Endometrial microvascular endothelial cells (primary cell): ENCODE measurements at regions not wholly inside any gene's neighbourhood (a gene's known extent, or its start where the extent isn't known, plus 50 kb on each side); places are given as distances from the start of the nearest gene placed in this dataset.
"Not testable (repeated sequence)": the region's sequence is repeated elsewhere in the genome, so short reads cannot be mapped to it uniquely, and the experiment has no call there.

Experiments used
- in situ Hi-C: cut with HindIII; loops from 2 replicates; pipeline ENCODE4 v1.10.0; 2017; ENCODE audit warnings: low sequenced_read_pairs, low pct_unique_long_range_greater_than_20kb; ENCODE audit errors: inconsistent ontology term

DNA sequence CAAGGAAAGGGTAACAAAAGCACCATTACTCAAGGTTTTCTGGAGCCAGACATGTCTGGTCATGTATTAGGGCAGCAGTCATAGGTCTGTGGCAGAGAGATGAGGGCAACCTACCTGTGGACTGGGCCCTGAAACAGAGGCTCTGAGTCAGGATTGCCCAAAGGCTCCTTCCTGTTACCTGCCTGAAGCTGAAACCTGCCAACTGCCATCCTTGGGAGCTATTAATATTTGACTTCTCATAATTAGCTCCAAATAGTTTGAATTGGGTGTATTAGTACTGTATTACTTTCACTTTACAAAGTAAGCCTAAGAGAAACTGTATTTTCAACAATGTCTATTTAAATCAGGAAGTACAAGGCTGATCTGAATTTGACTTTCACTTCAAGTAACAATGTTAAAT is 72.0 kb upstream of the TBX18 start:
- in situ Hi-C loops, result no loop called here

DNA sequence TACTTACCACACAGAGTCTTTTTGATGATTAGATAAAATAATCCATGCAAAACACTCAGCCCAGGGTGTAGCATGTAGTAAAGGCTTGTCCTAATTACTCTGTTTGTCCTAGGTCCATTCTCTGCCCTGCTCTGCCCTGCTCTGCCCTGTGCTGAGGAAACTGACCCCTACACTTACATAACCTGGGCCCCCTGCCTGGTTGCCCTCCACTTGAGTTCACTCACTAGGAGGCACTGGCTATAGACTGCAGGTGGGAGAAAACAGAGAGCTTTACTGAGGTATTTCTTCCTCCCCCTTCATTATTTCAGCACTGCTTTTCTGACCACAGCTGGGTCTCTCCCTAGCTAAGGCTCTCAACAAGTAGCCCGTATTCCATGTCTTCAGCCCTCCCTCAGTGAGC is 70.9 kb upstream of the TBX18 start:
- in situ Hi-C loops, result no loop called here

DNA sequence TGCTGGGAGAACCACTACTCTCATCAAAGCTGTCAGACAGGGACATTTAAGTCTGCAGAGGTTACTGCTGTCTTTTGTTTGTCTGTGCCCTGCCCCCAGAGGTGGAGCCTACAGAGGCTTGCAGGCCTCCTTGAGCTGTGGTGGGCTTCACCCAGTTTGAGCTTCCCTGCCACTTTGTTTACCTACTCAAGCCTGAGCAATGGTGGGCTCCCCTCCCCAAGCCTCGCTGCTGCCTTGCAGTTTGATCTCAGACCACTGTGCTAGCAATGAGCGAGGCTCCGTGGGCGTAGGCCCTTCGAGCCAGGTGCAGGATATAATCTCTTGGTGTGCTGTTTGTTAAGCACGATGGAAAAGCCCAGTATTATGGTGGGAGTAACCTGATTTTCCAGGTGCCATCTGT is 67.5 kb upstream of the TBX18 start:
- in situ Hi-C loops, result not testable (repeated sequence)

DNA sequence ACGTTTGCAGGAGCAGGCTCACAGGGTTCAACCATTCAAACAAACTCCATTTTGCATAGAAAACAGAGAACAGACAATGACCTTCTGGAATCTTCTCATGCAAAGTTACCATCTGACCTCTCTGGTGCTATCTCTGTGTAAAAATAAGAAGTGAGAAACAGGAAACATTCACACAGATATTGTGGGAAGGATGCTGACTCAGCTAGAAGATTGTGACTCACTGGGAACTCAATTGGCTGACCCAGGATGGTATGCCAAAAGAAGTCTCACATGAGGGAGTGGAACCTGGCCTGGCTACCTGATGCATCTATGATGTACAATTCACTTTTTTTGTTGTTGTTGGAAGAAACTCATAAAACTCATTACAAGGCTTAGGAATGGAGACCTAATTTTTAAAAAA is 61.1 kb upstream of the TBX18 start:
- in situ Hi-C loops, result no loop called here

DNA sequence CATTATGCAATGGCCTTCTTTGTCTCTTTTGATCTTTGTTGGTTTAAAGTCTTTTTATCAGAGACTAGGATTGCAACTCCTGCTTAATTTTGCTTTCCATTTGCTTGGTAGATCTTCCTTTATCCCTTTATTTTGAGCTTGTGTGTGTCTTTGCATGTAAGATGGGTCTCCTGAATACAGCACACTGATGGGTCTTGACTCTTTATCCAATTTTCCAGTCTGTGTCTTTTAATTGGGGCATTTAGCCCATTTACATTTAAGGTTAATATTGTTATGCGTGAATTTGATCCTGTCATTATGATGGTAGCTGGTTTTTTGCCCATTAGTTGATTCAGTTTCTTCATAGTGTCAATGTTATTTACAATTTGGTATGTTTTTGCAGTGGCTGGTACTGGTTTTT is 56.9 kb upstream of the TBX18 start:
- in situ Hi-C loops, result not testable (repeated sequence)

DNA sequence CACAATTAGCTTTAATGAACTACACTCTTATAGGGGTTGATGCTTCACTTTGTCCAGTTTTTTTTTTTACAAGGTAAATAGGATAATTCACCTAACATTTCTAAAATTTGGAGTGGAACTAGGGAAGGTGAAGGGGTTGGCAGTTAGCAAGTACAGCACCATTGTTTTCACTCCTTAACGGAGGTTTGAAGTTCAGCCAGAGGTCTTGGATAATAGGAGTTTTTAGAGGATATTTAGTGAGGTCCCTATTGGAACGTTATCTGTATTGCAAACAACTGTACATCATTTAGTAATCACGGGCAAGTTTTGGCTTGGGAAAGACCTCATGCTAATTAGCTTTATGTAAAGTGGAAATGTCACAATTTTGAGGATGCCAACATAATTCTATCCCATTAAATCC is 52.3 kb upstream of the TBX18 start:
- in situ Hi-C loops, result no loop called here

DNA sequence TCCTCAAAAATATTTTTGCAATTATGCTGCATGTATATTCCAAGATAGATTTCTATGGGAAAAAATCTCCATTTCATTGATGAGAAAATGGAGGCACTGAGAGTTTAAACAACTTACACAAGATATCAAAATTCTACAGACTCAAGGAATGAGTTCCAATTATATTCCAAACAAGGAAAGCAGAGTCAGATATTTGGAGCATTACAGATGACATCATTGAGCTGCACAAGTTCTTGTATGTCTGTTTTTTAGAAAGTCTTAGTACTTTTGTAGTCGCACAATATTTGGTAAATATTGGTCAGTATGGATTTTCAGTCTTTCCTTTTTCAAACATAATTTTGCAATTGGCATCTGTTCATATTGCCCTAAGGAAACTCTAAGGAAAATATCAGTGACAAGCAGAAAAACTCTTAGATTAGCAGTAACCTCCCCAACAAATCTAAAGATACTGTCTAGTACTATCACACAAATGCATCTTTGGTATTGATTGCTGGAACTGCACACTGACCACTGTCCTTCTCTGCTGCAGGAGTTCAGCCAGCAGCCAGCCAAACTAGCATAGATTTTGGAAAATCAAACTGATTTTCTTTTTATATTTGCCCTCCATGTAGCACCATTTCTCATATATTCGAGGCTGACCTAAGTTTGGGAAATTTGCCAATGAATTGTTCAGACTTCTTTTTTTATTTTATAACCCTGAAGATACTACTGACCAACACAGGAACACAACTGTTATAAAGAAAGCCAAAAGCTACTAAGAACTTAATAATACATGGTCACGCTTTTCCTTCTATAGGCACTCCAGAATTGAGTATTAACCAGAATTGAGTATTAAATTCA is 51.7 kb upstream of the TBX18 start:
- in situ Hi-C loops, result no loop called here
